GM18873 (cell line): ENCODE measurements at regions not wholly inside any gene's neighbourhood (a gene's known extent, or its start where the extent isn't known, plus 50 kb on each side); places are given as distances from the start of the nearest gene placed in this dataset.

Source experiments
- ATAC-seq: cut with Tn5 transposase; IDR thresholded peaks from one replicate; pipeline ENCODE4 v1.9.1; 2021; ENCODE audit warnings: mild to moderate bottlenecking, moderate library complexity, moderate number of reproducible peaks; ENCODE audit not compliant: unreplicated experiment, low FRiP score

DNA sequence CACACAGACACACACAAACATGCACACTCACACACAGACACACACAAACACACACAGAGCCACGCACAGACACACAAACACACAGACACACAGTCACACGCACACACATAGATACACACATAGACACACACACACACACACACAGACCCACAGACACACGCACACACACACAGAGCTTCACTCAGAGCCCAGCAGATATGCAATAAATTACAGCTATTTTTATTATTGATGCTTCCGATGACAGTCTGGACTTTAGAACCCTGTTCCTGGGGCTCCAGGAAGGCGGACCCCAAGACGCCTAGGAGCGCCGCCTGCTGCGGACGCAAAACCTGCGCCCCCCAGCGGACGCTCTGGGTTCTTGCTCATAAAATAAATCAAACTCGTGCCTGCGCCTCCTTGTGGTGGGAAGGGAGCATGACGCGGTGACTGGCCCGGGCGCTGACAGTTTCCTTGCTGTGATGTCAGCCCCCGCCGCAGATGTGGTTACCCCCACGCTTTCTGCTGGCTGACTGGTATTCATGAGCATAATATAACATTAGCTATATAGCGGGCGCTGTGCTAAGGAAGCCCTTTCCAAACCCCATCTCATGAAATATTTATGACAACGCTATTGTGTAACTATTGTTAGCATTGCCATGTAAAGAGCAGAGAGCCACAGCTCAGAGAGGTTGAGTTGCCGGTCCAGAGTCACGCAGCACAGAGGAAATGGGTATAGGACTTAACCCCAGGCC, 64.4 kb upstream of the TM9SF2 start:
- ATAC-seq: peak; percentile 27

DNA sequence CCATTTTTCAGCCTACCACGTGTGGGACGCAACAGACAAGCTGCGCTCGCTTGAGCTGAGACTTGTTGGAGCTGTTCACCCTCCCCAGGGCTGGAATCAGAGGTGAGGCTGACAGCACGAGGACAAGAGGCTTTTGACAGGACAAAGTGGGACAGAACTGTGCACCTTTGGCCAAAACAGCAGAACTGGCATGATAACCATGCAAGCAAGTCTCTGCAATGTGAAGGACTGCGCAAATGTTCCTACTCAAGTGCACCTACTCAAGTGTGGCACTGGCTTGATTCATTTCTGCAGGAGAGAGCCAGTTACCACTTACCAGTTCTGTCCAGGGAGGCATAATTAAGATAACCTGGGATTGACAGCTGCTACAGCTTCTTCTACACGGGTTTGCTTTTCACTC, 62.2 kb upstream of the TM9SF2 start:
- no peak for ATAC-seq

DNA sequence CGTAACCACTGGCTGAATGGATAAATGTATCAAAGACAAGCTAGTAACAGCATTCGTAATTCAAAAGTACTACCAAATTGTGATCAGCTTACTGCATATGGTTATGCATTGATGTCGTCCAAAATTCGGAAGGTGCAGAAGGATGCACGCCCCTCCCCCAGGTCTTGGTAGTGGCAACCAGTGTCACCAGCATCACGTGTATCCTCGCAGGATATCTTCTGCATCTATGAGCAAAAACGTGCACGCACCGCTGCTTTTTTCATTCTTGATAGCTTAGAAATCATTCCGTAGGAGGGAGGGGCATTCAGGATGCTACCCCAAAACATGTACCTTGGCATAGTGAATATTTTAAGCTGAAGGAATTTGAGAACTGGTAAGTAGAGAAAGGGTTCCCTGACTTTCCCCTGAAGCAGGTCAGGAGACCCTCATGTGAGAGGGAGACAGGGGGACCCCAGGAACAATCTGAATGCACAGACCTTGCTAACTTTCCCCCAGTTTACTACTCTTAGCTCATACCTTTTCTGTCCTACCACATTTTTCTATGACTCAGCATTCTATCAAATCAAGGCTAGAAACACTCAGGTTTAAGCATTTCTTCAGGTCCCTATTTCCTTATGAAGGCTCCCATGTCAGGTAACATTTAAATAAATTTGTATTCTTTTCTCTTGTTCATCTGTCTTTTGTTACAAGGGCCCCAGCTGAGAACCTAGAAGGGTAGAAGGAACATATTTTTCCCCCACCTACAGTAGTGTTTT, 61.2 kb upstream of the TM9SF2 start:
- no peak for ATAC-seq

DNA sequence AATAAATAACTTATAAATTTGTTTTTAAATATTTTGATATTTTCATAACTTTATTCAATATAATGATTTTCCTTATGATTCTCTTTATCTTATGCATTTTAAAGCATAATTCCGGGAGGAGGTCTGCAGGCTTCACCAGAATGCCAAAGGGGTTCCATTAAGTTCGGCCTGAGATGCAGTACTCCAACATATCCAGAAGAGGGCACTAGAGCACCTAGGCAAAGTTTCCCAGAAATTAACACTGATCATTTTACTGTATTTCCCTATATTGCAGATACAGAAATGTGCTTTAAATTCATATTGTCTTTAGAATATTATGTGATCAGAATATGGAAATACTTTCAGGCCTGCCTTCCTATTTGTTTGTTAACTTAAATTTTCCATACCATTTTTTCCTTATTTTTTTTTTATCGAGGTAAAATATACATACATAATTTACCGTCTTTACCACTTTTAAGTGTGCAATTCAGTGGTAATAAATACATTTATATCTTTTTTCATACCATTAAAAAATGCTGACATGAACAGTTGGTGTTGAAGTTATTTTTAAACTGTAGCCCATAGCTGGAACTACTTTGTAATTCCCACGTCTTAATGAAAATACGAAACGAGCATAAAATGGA, 58.9 kb upstream of the TM9SF2 start:
- ATAC-seq: no peak

DNA sequence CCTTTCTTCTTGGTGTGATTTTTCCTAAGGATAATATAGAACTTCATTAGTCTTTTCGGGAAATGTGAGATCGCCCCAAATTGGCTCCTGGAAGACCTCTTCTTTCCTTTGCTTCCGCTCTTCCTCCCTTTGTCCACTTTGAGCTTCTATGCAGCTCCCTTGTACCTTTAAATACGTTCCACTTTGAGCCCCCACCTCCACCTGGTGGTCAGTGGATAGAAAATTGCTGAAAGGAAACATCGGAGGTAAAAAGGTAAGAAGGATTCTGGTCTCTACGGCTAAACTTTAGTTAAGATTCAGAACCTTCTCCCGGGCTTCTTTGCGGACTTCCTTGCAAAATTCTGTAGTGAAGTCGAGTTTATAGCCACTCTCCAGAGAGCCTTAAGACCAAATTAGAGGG, 55.0 kb upstream of the TM9SF2 start:
- no peak for ATAC-seq

DNA sequence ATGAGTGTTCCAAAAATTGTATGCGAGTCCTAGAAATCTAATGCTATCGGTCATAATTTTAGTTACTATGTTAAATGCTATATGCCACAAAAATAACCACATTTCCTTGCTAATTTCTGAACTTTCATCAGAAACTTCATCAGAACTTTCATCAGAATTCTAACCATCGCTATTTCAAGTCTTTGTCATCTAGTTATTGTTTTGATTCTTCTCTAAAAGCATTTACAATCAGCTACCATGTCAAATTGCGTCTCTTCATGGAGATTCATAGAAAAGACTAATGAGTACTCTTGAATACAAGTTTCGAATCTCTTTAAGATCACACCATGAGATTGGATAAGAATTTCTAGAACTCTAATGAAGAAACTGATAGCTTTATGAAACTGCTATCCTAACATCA, 52.7 kb upstream of the TM9SF2 start:
- ATAC-seq: no peak

DNA sequence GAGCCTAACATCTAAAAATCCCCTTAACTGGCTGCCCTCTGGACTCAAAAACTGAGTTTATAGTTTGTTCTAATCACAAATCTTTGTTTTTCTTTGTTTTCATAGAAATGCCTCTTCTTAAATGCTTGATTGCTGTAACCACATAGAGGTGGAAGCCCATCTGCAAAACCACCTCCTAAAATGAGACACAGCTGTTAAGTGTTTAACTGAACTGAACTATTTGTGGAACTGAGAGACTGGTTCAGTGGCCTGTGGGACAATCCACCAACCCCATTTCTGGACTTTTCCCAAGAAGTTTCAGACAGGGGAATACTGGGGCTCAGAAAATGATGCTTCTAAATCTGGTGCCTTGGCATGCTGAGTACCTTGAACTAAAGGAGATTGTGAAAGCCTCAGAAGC, 50.9 kb upstream of the TM9SF2 start:
- no peak for ATAC-seq
